ENCODE measurements at regions not wholly inside any gene's neighbourhood (a gene's known extent, or its start where the extent isn't known, plus 50 kb on each side); places are given as distances from the start of the nearest gene placed in this dataset.

DNA sequence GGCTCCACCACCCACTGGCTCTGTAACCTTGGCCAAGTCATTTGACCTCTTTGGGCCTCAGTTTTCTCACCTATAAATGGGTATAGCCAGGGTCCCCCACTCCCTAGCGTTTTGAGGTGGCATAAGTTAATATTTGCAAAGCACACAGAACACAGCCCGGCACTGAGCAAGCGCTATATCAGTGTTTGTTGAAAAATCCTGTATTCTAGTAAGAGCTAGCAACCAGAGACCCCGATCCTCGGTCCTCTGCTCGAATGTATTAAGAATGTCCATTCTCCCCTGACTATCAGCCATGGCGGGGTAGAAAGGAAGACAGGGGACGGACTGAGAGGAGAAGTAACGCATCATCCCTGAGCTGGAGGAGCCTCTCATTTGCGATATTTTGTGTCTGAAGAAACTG is 131.2 kb downstream of the IRF8 start:
- H3K9me2 ChIP-seq (ENCODE audit: insufficient read depth): no peaks in the 10 kb centered on the region
- peaks cover 87% of the 10 kb centered on the region for H3K27me3 ChIP-seq (ENCODE audit: insufficient read depth, low read depth)
- TF ChIP-seq, protein P1, sequence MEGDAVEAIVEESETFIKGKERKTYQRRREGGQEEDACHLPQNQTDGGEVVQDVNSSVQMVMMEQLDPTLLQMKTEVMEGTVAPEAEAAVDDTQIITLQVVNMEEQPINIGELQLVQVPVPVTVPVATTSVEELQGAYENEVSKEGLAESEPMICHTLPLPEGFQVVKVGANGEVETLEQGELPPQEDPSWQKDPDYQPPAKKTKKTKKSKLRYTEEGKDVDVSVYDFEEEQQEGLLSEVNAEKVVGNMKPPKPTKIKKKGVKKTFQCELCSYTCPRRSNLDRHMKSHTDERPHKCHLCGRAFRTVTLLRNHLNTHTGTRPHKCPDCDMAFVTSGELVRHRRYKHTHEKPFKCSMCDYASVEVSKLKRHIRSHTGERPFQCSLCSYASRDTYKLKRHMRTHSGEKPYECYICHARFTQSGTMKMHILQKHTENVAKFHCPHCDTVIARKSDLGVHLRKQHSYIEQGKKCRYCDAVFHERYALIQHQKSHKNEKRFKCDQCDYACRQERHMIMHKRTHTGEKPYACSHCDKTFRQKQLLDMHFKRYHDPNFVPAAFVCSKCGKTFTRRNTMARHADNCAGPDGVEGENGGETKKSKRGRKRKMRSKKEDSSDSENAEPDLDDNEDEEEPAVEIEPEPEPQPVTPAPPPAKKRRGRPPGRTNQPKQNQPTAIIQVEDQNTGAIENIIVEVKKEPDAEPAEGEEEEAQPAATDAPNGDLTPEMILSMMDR (conservative IDR thresholded peaks at IDR 0.05): no peak
- no peak for TF ChIP-seq EZH2 (IDR thresholded peaks at IDR 0.05; ENCODE audit: low read depth)
- no peak for DNase-seq
- H3K79me2 ChIP-seq (ENCODE audit: low read depth): no peaks in the 10 kb centered on the region
- ChIA-PET POLR2A (ENCODE audit: unreplicated experiment) (no interaction called here), CTCF (no interaction called here)
- H4K20me1 ChIP-seq (ENCODE audit: insufficient read depth): no peaks in the 10 kb centered on the region
- intact Hi-C loops (cut with micrococcal nuclease; ENCODE audit: unreplicated experiment): no loop called here
- H3K4me3 ChIP-seq: no peak overlapping the region
- no TSS peak for BruUV-seq (replicated peaks)
- H2AFZ ChIP-seq: no peak overlapping the region
- H3K4me2 ChIP-seq: no peak overlapping the region
- no peaks in the 10 kb centered on the region for H3K36me3 ChIP-seq (ENCODE audit: low read depth)
- H3K4me1 ChIP-seq (replicated peaks; ENCODE audit: insufficient read depth): no peaks in the 10 kb centered on the region
- H3K9me3 ChIP-seq (ENCODE audit: insufficient read depth, low read depth): no peaks in the 10 kb centered on the region
- H3F3A ChIP-seq (ENCODE audit: insufficient read depth, low read depth): no peaks in the 10 kb centered on the region
- H3K27ac ChIP-seq: no peak overlapping the region

DNA sequence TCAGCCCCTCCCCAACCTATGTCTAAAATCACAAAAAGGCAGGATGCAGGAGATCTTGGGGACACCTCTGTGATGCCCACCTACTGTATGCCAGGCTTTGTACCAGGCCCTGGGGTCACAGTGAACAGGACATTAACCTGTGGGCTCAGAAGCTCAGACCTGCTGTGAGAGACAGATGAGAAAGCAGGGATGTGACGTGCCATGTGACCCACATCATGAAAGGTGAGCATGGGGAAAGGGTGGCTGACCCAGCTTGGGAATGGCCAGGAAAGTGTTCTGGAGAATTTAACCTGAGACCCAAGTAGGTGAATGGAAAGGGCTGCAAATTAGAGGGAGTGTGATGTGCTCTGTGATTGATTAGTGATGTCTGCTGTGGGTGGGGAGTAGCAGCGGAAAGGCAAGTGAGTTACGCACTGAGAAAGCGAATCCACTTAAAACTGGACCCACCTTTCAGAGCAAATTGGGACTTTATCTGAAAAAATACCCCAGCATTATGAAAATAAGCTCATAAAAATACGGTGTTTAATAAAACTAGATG is 132.2 kb downstream of the IRF8 start:
- Histone ChIP-seq H3K79me2 (ENCODE audit: low read depth) (no peaks in the 10 kb centered on the region), H3K4me3 (no peak overlapping the region), H3K9me3 (ENCODE audit: insufficient read depth, low read depth) (no peaks in the 10 kb centered on the region), H4K20me1 (ENCODE audit: insufficient read depth) (no peaks in the 10 kb centered on the region), H3K36me3 (ENCODE audit: low read depth) (no peaks in the 10 kb centered on the region), H3K4me1 (replicated peaks; ENCODE audit: insufficient read depth) (no peaks in the 10 kb centered on the region), H3F3A (ENCODE audit: insufficient read depth, low read depth) (no peaks in the 10 kb centered on the region), H2AFZ (no peak overlapping the region), H3K4me2 (no peak overlapping the region), H3K9me2 (ENCODE audit: insufficient read depth) (no peaks in the 10 kb centered on the region), H3K27me3 (ENCODE audit: insufficient read depth, low read depth) (peaks cover 97% of the 10 kb centered on the region), H3K27ac (no peak overlapping the region)
- POLR2A ChIA-PET (ENCODE audit: unreplicated experiment): no interaction called here
- BruUV-seq (replicated peaks): no TSS peak
- CTCF ChIA-PET: interaction anchor here (0.6 kb wide), 1 partner anchor 659 kb away, joined by 4 read pairs; no protein-coding TSS in a partner anchor
- DNase-seq: no peak
- intact Hi-C loops (cut with micrococcal nuclease; ENCODE audit: unreplicated experiment): no loop called here
- TF ChIP-seq EZH2 (IDR thresholded peaks at IDR 0.05; ENCODE audit: low read depth): no peak
- TF ChIP-seq, protein P1 (conservative IDR thresholded peaks at IDR 0.05): no peak

DNA sequence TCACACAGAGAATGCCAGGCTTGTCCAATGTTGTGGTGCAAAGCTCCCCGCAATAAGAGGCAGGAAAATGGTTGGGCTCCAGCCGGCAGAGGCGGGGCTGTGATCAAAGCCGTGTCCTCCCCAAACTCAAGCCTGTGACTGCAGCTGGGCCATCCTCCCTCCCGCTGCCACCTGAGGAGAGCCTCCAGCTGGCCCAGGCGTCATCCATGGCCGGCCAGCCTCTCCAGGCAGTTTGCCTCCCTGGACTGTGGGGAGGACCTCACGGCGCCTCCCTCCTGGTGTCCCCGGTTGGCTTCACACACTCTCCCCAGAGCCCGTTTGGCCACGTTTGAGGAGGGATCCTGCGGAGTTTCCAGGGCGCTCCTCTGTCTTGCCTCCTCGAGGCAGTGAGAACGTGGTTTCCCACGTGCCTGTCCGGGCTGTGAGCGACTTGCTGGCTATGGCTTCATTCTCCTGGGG is 134.1 kb downstream of the IRF8 start:
- no peaks in the 10 kb centered on the region for H3K36me3 ChIP-seq (ENCODE audit: low read depth)
- intact Hi-C loops (cut with micrococcal nuclease; ENCODE audit: unreplicated experiment): no loop called here
- no peak overlapping the region for H2AFZ ChIP-seq
- H3K4me1 ChIP-seq (replicated peaks; ENCODE audit: insufficient read depth): no peaks in the 10 kb centered on the region
- H3K4me3 ChIP-seq: no peak overlapping the region
- TF ChIP-seq, protein P1 (conservative IDR thresholded peaks at IDR 0.05): no peak
- ChIA-PET CTCF (no interaction called here), POLR2A (ENCODE audit: unreplicated experiment) (no interaction called here)
- no peak overlapping the region for H3K27ac ChIP-seq
- no peaks in the 10 kb centered on the region for H3K9me3 ChIP-seq (ENCODE audit: insufficient read depth, low read depth)
- no peak overlapping the region for H3K4me2 ChIP-seq
- BruUV-seq (replicated peaks): no TSS peak
- no peaks in the 10 kb centered on the region for H3K9me2 ChIP-seq (ENCODE audit: insufficient read depth)
- peaks cover 93% of the 10 kb centered on the region for H3K27me3 ChIP-seq (ENCODE audit: insufficient read depth, low read depth)
- no peaks in the 10 kb centered on the region for H4K20me1 ChIP-seq (ENCODE audit: insufficient read depth)
- H3K79me2 ChIP-seq (ENCODE audit: low read depth): no peaks in the 10 kb centered on the region
- no peaks in the 10 kb centered on the region for H3F3A ChIP-seq (ENCODE audit: insufficient read depth, low read depth)
- DNase-seq: no peak

All from PC-9 (cell line).